ENCODE measurements at regions not wholly inside any gene's neighbourhood (a gene's known extent, or its start where the extent isn't known, plus 50 kb on each side); places are given as distances from the start of the nearest gene placed in this dataset.

GRCh38 chr6:92510137-92510536 is 909.2 kb downstream of the EPHA7 start:
- no peaks in the 10 kb centered on the region for H3K27me3 ChIP-seq (ENCODE audit: insufficient read depth, low read depth, low read length)
- H3K36me3 ChIP-seq (ENCODE audit: insufficient read depth, low read length): no peaks in the 10 kb centered on the region
- H2AFZ ChIP-seq (ENCODE audit: low read depth, low read length): no peak overlapping the region
- H3K27ac ChIP-seq (ENCODE audit: low read length): no peak overlapping the region
- no peak overlapping the region for H3K4me3 ChIP-seq (ENCODE audit: low read length)
- no peaks in the 10 kb centered on the region for H3K9me2 ChIP-seq (ENCODE audit: insufficient read depth, low read length)
- no peaks in the 10 kb centered on the region for H3K79me2 ChIP-seq (replicated peaks; ENCODE audit: insufficient read depth, low read length)
- no peak for TF ChIP-seq EP300 (conservative IDR thresholded peaks at IDR 0.05; ENCODE audit: poor library complexity, severe bottlenecking)
- no peak for TF ChIP-seq RAD21 (conservative IDR thresholded peaks at IDR 0.05)
- TF ChIP-seq, protein P1, sequence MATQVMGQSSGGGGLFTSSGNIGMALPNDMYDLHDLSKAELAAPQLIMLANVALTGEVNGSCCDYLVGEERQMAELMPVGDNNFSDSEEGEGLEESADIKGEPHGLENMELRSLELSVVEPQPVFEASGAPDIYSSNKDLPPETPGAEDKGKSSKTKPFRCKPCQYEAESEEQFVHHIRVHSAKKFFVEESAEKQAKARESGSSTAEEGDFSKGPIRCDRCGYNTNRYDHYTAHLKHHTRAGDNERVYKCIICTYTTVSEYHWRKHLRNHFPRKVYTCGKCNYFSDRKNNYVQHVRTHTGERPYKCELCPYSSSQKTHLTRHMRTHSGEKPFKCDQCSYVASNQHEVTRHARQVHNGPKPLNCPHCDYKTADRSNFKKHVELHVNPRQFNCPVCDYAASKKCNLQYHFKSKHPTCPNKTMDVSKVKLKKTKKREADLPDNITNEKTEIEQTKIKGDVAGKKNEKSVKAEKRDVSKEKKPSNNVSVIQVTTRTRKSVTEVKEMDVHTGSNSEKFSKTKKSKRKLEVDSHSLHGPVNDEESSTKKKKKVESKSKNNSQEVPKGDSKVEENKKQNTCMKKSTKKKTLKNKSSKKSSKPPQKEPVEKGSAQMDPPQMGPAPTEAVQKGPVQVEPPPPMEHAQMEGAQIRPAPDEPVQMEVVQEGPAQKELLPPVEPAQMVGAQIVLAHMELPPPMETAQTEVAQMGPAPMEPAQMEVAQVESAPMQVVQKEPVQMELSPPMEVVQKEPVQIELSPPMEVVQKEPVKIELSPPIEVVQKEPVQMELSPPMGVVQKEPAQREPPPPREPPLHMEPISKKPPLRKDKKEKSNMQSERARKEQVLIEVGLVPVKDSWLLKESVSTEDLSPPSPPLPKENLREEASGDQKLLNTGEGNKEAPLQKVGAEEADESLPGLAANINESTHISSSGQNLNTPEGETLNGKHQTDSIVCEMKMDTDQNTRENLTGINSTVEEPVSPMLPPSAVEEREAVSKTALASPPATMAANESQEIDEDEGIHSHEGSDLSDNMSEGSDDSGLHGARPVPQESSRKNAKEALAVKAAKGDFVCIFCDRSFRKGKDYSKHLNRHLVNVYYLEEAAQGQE (IDR thresholded peaks at IDR 0.05; ENCODE audit: borderline replicate concordance): no peak
- TF ChIP-seq MXI1 (conservative IDR thresholded peaks at IDR 0.05; ENCODE audit: poor library complexity, severe bottlenecking): no peak
- no peak for TF ChIP-seq TAF1 (IDR thresholded peaks at IDR 0.05; ENCODE audit: low read depth)
- TF ChIP-seq SMC3 (conservative IDR thresholded peaks at IDR 0.05; ENCODE audit: poor library complexity): no peak
- TF ChIP-seq EZH2 (IDR thresholded peaks at IDR 0.05; ENCODE audit: borderline replicate concordance, insufficient read depth, low read length, poor library complexity, severe bottlenecking): no peak
- TF ChIP-seq, protein P2, sequence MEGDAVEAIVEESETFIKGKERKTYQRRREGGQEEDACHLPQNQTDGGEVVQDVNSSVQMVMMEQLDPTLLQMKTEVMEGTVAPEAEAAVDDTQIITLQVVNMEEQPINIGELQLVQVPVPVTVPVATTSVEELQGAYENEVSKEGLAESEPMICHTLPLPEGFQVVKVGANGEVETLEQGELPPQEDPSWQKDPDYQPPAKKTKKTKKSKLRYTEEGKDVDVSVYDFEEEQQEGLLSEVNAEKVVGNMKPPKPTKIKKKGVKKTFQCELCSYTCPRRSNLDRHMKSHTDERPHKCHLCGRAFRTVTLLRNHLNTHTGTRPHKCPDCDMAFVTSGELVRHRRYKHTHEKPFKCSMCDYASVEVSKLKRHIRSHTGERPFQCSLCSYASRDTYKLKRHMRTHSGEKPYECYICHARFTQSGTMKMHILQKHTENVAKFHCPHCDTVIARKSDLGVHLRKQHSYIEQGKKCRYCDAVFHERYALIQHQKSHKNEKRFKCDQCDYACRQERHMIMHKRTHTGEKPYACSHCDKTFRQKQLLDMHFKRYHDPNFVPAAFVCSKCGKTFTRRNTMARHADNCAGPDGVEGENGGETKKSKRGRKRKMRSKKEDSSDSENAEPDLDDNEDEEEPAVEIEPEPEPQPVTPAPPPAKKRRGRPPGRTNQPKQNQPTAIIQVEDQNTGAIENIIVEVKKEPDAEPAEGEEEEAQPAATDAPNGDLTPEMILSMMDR (IDR thresholded peaks at IDR 0.05; ENCODE audit: poor library complexity, severe bottlenecking): no peak
- TF ChIP-seq POLR2AphosphoS5 (IDR thresholded peaks at IDR 0.05): no peak
- no peaks in the 10 kb centered on the region for H4K20me1 ChIP-seq (ENCODE audit: insufficient read depth)
- H3K9me3 ChIP-seq (ENCODE audit: low read length): no peaks in the 10 kb centered on the region
- no peak overlapping the region for H3K4me2 ChIP-seq (ENCODE audit: low read length)
- no peak overlapping the region for H3K9ac ChIP-seq (ENCODE audit: low read length)
- no peaks in the 10 kb centered on the region for H3F3A ChIP-seq (ENCODE audit: insufficient read depth, low read length, poor library complexity, severe bottlenecking)

- Histone ChIP-seq H3K79me2 (replicated peaks; ENCODE audit: insufficient read depth, low read length) (no peaks in the 10 kb centered on the region), H3K36me3 (ENCODE audit: insufficient read depth, low read length) (no peaks in the 10 kb centered on the region), H4K20me1 (ENCODE audit: insufficient read depth) (no peaks in the 10 kb centered on the region), H3K9me2 (ENCODE audit: insufficient read depth, low read length) (no peaks in the 10 kb centered on the region), H3K4me2 (ENCODE audit: low read length) (no peak overlapping the region), H3K27ac (ENCODE audit: low read length) (no peak overlapping the region), H2AFZ (ENCODE audit: low read depth, low read length) (no peak overlapping the region), H3K9me3 (ENCODE audit: low read length) (no peaks in the 10 kb centered on the region), H3K9ac (ENCODE audit: low read length) (no peak overlapping the region), H3F3A (ENCODE audit: insufficient read depth, low read length, poor library complexity, severe bottlenecking) (no peaks in the 10 kb centered on the region), H3K4me3 (ENCODE audit: low read length) (no peak overlapping the region), H3K27me3 (ENCODE audit: insufficient read depth, low read depth, low read length) (no peaks in the 10 kb centered on the region)
- TF ChIP-seq RAD21 (conservative IDR thresholded peaks at IDR 0.05) (no peak), EP300 (conservative IDR thresholded peaks at IDR 0.05; ENCODE audit: poor library complexity, severe bottlenecking) (no peak), TAF1 (IDR thresholded peaks at IDR 0.05; ENCODE audit: low read depth) (no peak), POLR2AphosphoS5 (IDR thresholded peaks at IDR 0.05) (no peak), MXI1 (conservative IDR thresholded peaks at IDR 0.05; ENCODE audit: poor library complexity, severe bottlenecking) (no peak)
- TF ChIP-seq, protein P1 (IDR thresholded peaks at IDR 0.05; ENCODE audit: borderline replicate concordance): no peak
- TF ChIP-seq, protein P2 (IDR thresholded peaks at IDR 0.05; ENCODE audit: poor library complexity, severe bottlenecking): no peak
These were observed 911.8 kb downstream of the EPHA7 start for GRCh38 chr6:92507552-92507951.
